Spleen (tissue), 7 donors: ENCODE measurements at regions not wholly inside any gene's neighbourhood (a gene's known extent, or its start where the extent isn't known, plus 50 kb on each side); places are given as distances from the start of the nearest gene placed in this dataset.

Experiments
- POLR2A ChIP-seq, 3 donors: fragments of 450-650 bp; IDR thresholded peaks; one replicate each; pipeline ENCODE4 v1.5.1; 2017; ENCODE audit warnings: antibody characterized with exemption in 3 of 3, mild to moderate bottlenecking in 1 of 3
- POLR2AphosphoS5 ChIP-seq, 3 donors: sonication (generic); formaldehyde crosslinking; IDR thresholded peaks; one replicate each; pipeline ENCODE4 v1.5.1; 2017; ENCODE audit warnings: antibody characterized with exemption in 3 of 3
- TF ChIP-seq, protein P1 (sequence below), 11 experiments: fragments of 200-600 bp in 7 of 11; fragments of 450-650 bp in 4 of 11; sonication (generic) in 4 of 11; IDR thresholded peaks in 8 of 11; conservative IDR thresholded peaks in 3 of 11; 1 replicate in 7 of 11; 2 replicates in 4 of 11; pipeline versions ENCODE4 v1.4.0 to v1.8.0; 2016 to 2021; ENCODE audit warnings: antibody characterized with exemption in 11 of 11, inconsistent platforms in 4 of 11, mild to moderate bottlenecking in 1 of 11
- donor health status: DM: no; HTN: no; CAD: no; lungs with moderate emphysema.
- donor health status: DM: no; HTN: no; CAD: no.
- donor health status: DM: no; HTN: no; CAD: no.

DNA sequence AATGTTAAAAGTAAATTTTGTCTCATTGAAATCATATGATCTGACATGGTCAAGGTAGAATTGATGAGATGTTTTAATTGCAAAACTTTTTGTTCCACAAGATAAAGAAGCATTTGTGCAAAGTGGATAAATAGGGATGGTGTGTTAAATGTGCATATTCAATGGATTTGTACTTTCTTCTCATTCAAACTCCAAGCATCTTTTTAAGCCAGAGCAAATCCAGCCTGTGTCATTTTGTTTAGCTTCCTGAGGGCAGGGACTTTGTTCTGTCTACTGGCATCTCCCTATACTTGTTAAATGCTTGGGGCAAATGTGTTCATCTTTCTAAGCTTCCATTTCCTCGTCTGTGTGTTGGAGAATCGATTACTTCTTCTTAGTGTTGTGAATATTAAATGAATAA is 200.3 kb downstream of the SLIT2 start:
- TF ChIP-seq, protein P1, sequence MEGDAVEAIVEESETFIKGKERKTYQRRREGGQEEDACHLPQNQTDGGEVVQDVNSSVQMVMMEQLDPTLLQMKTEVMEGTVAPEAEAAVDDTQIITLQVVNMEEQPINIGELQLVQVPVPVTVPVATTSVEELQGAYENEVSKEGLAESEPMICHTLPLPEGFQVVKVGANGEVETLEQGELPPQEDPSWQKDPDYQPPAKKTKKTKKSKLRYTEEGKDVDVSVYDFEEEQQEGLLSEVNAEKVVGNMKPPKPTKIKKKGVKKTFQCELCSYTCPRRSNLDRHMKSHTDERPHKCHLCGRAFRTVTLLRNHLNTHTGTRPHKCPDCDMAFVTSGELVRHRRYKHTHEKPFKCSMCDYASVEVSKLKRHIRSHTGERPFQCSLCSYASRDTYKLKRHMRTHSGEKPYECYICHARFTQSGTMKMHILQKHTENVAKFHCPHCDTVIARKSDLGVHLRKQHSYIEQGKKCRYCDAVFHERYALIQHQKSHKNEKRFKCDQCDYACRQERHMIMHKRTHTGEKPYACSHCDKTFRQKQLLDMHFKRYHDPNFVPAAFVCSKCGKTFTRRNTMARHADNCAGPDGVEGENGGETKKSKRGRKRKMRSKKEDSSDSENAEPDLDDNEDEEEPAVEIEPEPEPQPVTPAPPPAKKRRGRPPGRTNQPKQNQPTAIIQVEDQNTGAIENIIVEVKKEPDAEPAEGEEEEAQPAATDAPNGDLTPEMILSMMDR (IDR thresholded peaks at IDR 0.05 in 8 of 11, conservative IDR thresholded peaks at IDR 0.05 in 3 of 11) = no peak
- TF ChIP-seq POLR2AphosphoS5 (IDR thresholded peaks at IDR 0.05) (no peak), POLR2A (IDR thresholded peaks at IDR 0.05) (no peak)
